GM12864 (cell line): ENCODE measurements at regions not wholly inside any gene's neighbourhood (a gene's known extent, or its start where the extent isn't known, plus 50 kb on each side); places are given as distances from the start of the nearest gene placed in this dataset.

Experiments used
- DNase-seq: peaks from one replicate; pipeline ENCODE4 v3.0.0-alpha.2; 2011; ENCODE audit warnings: low read depth
- H3K4me3 ChIP-seq: 2 replicates; pipeline ENCODE4 v1.5.1; 2011; ENCODE audit warnings: mild to moderate bottlenecking, low read depth, low read length, control low read depth
- TF ChIP-seq, protein P1 (sequence below): IDR thresholded peaks from 2 replicates; pipeline ENCODE4 v1.5.1; 2011; ENCODE audit warnings: low read depth, mild to moderate bottlenecking, moderate library complexity, low read length, control low read depth, inconsistent platforms; ENCODE audit errors: missing control alignments

GRCh38 chr10:131537281-131537680, 225.8 kb upstream of the TCERG1L start:
- DNase-seq = no peak
- no peak overlapping the region for H3K4me3 ChIP-seq
- TF ChIP-seq, protein P1, sequence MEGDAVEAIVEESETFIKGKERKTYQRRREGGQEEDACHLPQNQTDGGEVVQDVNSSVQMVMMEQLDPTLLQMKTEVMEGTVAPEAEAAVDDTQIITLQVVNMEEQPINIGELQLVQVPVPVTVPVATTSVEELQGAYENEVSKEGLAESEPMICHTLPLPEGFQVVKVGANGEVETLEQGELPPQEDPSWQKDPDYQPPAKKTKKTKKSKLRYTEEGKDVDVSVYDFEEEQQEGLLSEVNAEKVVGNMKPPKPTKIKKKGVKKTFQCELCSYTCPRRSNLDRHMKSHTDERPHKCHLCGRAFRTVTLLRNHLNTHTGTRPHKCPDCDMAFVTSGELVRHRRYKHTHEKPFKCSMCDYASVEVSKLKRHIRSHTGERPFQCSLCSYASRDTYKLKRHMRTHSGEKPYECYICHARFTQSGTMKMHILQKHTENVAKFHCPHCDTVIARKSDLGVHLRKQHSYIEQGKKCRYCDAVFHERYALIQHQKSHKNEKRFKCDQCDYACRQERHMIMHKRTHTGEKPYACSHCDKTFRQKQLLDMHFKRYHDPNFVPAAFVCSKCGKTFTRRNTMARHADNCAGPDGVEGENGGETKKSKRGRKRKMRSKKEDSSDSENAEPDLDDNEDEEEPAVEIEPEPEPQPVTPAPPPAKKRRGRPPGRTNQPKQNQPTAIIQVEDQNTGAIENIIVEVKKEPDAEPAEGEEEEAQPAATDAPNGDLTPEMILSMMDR = no peak

GRCh38 chr10:131544495-131544894, 233.0 kb upstream of the TCERG1L start:
- H3K4me3 ChIP-seq = no peak overlapping the region
- TF ChIP-seq, protein P1 = no peak
- DNase-seq = no peak

DNA sequence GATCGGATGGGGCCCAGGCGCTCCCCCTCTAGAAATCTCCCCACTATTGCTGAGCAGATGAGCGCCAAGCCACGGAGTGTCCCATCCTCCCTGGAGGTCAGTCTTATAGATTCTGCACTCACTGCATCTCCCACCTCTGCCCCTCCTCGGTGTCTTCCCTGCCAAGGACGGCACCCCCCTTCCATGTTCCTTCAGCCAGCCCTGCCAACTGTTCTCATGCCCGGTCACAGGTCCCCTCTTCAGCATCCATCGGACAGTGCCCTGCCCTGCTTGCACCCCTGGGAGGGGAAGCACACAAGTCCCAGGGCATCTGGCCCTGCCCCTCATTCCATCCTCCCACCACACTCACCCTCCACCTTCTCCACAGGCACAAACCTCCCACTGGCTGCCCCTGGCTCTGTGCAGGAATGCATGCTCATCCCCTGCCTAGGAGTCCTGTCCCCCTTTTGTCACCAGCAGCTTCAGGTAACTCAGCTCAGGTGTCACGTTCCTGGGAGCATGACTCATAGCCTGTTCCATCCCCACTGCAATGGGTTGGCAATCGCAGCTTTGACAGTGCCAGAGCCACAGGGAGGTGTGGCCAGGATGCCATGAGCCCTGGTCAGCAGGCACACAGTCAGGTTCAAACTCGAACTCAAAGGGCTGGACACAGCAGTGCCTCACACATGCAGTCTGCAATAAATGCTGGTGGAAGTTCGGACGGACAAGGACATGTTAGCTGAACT, 234.7 kb upstream of the TCERG1L start:
- TF ChIP-seq, protein P1 = no peak
- no peak overlapping the region for H3K4me3 ChIP-seq
- DNase-seq = no peak

GRCh38 chr10:131547129-131547799, 235.7 kb upstream of the TCERG1L start:
- H3K4me3 ChIP-seq = no peak overlapping the region
- no peak for DNase-seq
- TF ChIP-seq, protein P1 = no peak

GRCh38 chr10:131548176-131548575, 236.7 kb upstream of the TCERG1L start:
- no peak for DNase-seq
- H3K4me3 ChIP-seq = no peak overlapping the region
- TF ChIP-seq, protein P1 = no peak

DNA sequence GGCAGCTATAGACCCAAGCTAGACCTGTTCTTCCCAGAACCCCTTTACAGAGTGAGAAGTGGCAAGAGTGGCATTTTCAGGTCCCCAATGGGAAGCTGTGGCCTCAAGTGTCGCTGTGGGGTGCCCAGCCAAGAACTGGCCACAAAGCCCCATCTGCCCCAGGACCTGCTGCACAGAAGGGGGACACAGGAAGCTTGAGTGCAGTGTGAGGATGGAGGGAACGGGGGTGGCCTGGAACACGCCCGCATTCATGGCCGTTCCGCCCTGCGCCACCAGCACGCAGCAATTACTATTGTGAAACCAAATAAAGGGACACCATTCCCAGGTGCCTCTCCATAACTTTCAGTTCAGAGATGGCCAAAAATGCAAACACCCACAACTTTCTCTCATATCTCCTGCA, 237.6 kb upstream of the TCERG1L start:
- DNase-seq = no peak
- no peak overlapping the region for H3K4me3 ChIP-seq
- TF ChIP-seq, protein P1 = no peak
